ENCODE measurements at regions not wholly inside any gene's neighbourhood (a gene's known extent, or its start where the extent isn't known, plus 50 kb on each side); places are given as distances from the start of the nearest gene placed in this dataset.
A peak's percentile ranks its signal among the peaks of the same experiment; 100 is the strongest.

DNA sequence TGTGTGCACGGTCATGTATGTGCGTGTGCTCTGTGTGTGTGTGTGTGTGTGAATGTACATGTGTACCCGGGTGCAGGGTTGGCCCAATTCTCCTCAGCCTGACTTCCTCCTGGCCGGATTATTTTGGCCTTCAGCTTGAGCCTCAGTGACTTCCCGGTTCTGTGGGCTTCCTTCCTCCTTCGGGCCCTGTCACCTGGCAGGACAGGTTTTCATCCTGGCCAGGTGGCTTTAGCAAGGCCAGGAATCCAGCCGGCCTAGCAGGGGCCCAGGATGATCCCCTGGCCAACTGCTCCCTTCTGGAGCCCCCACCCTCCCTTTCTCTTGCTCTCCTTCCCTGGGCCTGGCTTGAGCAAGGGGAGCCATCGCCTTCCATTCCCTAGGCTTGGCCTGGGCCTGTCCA is 140.5 kb downstream of the INHBB start:
- TF ChIP-seq, protein P1, sequence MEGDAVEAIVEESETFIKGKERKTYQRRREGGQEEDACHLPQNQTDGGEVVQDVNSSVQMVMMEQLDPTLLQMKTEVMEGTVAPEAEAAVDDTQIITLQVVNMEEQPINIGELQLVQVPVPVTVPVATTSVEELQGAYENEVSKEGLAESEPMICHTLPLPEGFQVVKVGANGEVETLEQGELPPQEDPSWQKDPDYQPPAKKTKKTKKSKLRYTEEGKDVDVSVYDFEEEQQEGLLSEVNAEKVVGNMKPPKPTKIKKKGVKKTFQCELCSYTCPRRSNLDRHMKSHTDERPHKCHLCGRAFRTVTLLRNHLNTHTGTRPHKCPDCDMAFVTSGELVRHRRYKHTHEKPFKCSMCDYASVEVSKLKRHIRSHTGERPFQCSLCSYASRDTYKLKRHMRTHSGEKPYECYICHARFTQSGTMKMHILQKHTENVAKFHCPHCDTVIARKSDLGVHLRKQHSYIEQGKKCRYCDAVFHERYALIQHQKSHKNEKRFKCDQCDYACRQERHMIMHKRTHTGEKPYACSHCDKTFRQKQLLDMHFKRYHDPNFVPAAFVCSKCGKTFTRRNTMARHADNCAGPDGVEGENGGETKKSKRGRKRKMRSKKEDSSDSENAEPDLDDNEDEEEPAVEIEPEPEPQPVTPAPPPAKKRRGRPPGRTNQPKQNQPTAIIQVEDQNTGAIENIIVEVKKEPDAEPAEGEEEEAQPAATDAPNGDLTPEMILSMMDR (IDR thresholded peaks at IDR 0.05) = no peak
- TF ChIP-seq POLR2AphosphoS5 (IDR thresholded peaks at IDR 0.05) = peak; percentile 22
- no peak for TF ChIP-seq POLR2A (IDR thresholded peaks at IDR 0.05)
